ENCODE measurements at regions not wholly inside any gene's neighbourhood (a gene's known extent, or its start where the extent isn't known, plus 50 kb on each side); places are given as distances from the start of the nearest gene placed in this dataset.

- no peak for DNase-seq
Measured at GRCh38 chr7:136664537-136664936, 203.9 kb upstream of the CHRM2 start.

- no peak for DNase-seq
Measured at GRCh38 chr7:136657482-136657921, 210.9 kb upstream of the CHRM2 start.

DNA sequence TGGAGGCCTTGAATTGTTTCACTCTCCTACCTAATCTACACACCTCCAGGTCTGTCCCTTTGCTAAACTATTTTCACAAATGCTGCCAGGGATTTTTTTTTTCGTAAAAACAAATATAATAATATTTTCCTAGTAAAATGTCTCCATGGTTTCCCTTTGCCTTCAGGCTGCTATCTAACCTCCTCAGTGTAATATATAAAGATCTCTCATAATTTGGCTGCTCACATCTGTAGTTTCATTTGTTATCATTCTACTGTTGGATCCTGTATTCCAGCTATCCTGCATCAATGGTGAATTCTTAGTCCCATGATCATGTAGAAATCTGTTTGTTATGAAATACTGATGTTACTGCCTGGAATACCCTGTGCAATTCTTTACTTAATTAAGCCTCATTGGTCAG lies 211.9 kb upstream of the CHRM2 start:
- DNase-seq: no peak

DNA sequence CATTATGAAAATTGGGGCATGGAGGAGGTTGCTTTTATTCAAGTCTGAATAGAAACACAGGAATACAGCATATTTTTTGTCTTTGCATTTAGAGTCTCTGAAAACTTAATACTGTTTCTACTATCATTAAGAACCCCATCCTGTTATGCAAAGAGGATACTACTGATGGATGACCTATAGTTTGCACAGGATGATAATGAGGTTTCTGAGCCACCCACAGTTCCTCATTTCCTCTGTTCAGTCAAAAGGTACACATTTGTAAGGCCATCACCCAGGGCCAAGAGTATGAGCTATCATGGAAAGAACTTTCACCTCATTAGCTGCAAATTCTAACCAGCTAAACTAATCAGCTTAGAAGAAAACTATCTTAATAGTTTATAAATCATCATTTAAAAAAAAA lies 213.0 kb upstream of the CHRM2 start:
- DNase-seq: no peak

DNA sequence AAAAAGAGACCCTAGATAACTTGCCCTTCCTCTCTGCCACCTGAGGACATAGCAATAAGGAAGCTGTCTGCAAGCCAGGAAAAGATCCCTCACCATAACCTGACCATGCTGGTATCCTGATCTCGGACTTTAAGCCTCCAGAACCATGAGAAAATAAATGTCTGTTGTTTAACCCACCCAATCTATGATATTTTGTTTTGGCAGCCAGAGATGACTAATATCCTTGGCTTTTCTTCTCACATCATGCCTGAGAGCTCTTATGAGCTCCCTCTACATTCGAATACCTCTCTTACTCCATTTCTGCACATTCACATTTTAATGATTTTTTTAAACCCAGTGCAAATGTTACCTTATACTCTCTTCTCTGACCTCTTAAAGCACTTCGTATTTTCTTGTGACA lies 214.0 kb upstream of the CHRM2 start:
- no peak for DNase-seq

DNA sequence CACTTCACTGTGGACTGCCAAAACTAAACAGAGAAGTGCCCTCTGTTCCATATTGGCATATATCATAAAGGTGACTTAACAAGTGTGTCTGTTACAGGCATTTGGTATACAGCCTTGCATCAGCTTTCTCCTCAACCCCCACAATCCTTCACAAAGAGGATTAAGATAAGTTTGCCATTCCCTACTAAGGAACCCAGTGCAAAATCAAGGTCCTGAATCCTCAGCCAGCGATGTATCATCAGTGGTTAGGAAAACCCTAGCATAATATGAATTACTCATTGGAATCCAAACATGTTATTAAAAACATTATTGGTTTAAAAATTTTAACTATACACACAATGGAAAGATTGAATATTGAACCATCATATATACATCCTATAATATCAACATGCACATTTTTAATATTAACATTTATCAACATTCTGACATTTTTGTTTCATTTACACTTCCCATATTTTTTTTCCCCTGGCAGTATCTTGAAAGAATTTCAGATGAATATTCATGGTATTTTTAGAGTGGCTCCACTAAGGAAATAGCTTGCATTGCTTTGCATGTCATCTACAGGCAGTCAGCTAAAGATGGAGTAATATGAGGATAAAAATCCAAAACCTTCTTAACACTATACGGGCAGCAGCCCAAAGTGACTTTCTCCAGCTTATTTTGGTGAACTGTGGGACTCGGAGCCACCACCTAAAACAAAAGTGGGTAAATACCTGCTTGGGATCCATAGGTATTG lies 215.6 kb upstream of the CHRM2 start:
- DNase-seq: no peak

GRCh38 chr7:136640977-136641376 lies 227.5 kb upstream of the CHRM2 start:
- no peak for DNase-seq

GRCh38 chr7:136637813-136638212 lies 230.6 kb upstream of the CHRM2 start:
- no peak for DNase-seq

GRCh38 chr7:136635751-136636150 lies 232.7 kb upstream of the CHRM2 start:
- DNase-seq: no peak

DNA sequence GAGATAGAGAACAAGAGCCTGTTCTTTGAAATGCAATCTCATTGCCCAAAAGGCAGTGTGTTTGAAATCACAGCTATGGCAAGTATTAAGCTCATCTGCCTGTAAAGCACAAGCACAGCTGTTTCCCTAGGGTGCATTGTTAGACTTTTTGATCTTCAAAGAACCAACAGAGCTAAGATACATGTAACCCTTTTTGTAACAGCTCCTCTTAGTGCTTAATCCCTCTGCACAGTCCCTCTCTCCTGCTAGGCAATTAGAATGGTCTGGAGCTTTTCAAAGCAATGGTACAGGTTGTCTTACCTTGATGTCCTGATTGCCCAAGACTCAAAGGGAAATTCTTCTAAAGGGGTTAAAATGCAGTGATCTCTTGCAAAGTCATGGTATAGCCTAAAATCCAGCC lies 249.6 kb upstream of the CHRM2 start:
- no peak for DNase-seq

DNA sequence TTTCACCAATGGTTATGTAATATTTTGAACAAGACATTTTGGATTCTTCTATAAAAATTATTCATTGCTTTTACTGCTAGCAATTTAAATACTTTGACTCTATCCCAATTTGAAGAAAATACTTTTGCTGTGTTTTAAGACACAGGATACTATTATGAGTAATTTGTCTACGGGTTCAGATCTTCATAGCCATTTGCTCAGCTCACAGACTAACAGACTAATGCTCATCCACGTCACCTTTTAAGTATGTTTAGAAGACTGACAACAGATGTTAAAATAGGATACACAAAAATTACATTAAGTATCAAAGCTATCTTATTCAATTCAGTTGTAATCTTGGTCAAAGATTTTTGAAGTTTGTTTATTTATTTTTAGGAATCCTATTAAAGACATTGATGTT lies 251.3 kb upstream of the CHRM2 start:
- DNase-seq: no peak

DNA sequence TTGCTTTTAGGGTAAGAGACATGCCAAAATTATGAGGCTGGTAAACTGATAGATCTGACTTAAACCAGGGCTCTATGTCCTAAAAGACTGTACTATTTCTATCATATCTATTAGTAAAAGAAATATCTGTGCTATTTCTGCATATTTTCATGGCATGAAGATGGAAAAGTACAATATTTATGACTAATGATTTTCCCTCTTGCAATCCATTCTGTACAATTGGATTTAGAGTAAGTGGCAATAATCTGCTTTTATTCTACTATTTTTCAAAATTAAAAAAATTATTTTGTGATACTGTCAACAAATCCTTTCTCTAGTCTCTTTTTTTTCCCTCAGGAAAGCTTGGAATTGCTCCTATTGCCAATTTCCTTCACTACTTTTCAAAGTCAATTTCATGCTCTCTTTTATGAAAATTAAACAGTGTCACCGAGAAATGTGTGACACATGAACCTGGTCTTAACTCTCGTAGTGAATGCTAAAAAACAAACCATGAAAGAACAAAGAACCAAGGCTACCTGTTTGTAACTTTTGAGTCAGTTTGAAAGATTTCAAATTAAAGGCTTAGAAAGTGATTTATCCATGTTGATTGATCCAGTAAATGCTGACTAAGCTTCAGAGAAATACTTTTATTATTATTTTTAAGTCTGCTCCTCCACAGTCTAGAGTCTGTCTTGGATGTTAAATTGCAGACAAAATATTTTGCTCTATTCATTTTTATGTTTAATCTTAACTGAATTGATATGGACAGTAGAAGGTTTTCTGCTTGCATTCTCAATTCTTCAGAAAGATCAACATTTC lies 262.7 kb upstream of the CHRM2 start:
- no peak for DNase-seq

GRCh38 chr7:136601772-136602171 lies 266.7 kb upstream of the CHRM2 start:
- no peak for DNase-seq

- DNase-seq: no peak
Measured at GRCh38 chr7:136600475-136600874, 268.0 kb upstream of the CHRM2 start.

DNA sequence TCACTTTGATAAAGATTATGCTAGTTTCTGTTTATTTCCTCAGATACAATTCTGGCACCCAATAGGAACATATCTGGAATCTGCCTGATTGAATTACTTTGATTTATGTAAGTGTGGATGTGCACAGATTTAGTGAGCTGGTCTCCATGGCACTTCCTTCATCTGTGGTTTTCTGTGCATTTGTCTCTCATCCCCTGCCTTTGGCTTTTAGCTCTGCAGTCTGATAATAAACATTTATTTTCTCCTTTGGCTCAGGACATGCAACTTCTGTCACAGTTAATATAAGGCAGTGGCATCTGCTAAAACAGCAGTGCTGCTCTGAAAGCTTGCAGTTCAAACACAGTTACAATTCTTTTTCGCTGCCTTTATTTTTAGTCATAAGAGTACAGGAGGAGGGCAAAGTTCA lies 273.7 kb upstream of the CHRM2 start:
- DNase-seq: no peak

DNA sequence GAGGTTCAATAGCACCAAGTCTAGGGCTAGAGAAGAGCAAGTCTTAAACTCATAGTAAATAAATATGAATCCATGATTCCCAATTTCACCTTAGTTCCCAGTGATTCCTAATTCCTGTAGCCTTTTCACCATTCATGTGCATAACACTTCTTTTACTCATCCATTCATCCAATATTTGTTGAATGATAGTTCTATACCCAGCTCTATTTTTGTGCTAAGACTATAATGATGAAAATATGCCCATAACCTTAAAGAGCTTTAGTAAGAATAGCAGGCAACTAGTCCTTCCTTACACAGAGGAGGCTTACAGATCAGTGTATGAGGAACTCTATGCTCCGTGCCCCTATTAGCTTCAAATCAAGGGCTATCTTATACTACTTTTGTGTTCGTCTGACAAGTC lies 280.2 kb upstream of the CHRM2 start:
- no peak for DNase-seq

DNA sequence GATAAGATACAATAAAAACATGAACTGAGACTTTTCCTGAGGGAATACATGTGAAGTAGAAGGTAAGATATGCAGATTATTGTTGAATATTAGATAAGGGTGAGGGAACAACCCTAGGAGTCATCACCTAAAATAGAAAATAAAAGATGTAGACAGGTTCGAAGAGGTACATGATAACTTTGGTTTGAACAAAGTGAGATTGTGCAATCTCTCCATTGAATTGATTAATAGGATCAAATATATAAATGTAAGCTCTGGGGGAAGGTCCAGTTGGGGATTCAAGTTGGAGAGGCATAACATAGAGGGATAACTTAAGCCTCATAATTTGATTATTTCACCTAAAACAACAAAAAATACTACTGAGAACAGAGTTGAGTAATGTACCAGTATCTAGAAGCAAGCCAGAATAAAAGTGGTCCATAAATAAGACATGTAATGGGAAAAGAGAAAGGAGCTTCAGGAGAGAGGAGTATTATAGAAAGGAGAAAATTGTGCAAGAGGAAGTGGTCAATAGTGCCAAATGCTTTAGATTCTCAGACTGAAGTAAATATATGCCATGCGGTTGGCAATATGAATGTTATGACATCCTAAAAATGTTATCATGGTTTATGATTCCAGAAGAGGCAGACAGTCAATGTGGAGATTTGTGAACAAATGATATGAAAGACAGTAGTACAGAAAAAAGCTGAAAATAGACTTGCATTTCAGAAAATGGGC lies 282.3 kb upstream of the CHRM2 start:
- DNase-seq: no peak

GRCh38 chr7:136566491-136566890 lies 302.0 kb upstream of the CHRM2 start:
- no peak for DNase-seq

GRCh38 chr7:136555933-136556332 lies 312.5 kb upstream of the CHRM2 start:
- DNase-seq: no peak

DNA sequence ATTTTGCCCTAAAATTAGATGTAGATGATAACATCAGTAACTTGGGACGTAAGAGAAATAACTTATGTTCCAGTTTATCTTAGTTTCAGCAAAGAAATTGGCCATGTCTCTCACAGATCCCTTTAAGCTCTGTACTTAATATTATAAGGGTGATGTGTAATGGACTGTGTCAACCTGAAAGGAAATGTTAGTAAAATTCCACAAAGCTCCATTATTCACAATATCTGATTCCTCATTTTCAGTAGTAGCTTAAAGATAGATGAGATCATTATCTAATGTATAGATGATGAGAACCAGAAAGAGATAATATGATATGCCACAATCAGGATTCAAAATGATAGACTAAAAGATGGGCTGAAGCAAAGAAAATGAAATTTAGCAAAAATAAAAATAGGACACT lies 316.8 kb upstream of the CHRM2 start:
- DNase-seq: no peak

DNA sequence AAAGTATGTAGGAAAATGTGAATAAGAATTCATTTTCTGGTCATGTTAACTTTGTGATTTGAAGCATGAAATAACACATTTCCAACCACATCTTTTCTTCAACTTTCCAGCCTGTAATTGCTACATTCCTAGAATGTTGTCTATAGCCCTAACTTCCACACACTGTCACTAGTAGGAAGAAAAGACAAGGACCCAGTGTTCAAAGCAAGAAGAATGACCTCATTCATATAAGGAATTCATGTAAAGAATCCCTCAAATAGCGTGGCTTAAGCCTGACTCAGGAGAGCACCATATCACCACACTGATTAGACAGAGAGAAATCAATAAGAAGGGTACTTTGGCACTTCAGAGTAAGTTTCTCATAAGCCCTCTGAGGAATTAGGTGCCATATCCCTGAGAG lies 318.7 kb upstream of the CHRM2 start:
- no peak for DNase-seq

DNA sequence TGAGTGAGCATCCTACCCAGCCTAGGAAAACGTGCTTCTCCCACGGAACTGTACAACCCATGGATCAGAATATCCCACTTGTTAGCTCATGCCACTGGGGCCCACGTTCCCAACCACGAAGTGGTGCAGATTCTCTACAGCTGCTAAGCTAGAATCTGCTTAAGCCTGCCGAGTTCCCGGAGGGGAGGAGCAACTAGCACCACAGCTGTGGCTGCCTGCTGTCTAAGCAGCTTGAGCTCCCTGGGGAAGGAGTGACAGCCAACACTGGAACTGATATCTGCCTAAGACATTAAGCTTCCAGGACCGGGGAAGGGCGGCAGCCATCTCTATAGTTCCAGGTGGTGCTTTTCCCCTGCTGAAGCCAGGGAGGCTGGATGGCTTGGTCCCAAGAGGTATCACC lies 334.7 kb upstream of the CHRM2 start:
- no peak for DNase-seq

GRCh38 chr7:136530831-136531230 lies 337.6 kb upstream of the CHRM2 start:
- no peak for DNase-seq

DNA sequence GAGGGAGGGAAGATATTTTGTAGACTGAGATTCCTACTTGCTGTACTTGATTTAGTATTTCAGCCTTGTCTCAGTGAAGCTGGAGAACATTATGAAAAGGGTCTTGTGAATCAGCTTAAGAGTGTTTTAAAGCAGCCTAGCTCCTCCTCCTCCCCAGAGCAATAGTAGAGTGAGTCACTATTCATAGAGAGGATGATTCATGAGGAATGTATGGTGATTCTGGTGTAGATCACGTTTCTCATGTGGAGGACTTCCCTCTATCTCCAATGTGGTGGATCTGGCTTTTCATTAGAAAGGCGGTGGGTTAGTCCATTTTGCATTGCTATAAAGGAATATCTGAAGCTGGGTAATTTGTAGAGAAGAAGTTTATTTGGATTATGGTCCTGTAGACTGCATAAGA lies 340.1 kb upstream of the CHRM2 start:
- no peak for DNase-seq

All from activated gamma-delta T cell treated with Interleukin-2 at 50 U/mL for 16 hours (primary cell).